GM12878 (cell line): ENCODE measurements at regions not wholly inside any gene's neighbourhood (a gene's known extent, or its start where the extent isn't known, plus 50 kb on each side); places are given as distances from the start of the nearest gene placed in this dataset.

Experiments used
- ATAC-seq: fragments of 200-7000 bp; cut with Tn5 transposase; 3 replicates; pipeline ENCODE4 v1.9.1; 2020; ENCODE audit warnings: mild to moderate bottlenecking, moderate library complexity
- BruUV-seq: library from RNA; stranded (reverse); fragments of 400-500 nt; replicated peaks from 2 replicates; lab custom pipeline; 2021; lab: Mats Ljungman, UMichigan
- CTCF ChIA-PET: fragments of 300-600 bp; sonication (Branson Sonifier 250); formaldehyde crosslinking; extraction: SDS; loops from one replicate; lab custom pipeline; 2021; ENCODE audit warnings: inconsistent platforms; lab: Yijun Ruan, JAX
- POLR2A ChIA-PET: fragments of 350-600 bp; formaldehyde crosslinking; extraction: SDS; loops from one replicate; lab custom pipeline; 2021; ENCODE audit warnings: inconsistent platforms; lab: Charles Lee
- RAD21 ChIA-PET: fragments of 300-600 bp; sonication (Branson Sonifier 250); formaldehyde crosslinking; loops from one replicate; lab custom pipeline; 2023; ENCODE audit warnings: antibody characterized with exemption; ENCODE audit not compliant: unreplicated experiment; lab: Charles Lee
- SMC1A ChIA-PET: fragments of 300-600 bp; sonication (Branson Sonifier 250); formaldehyde crosslinking; loops from one replicate; lab custom pipeline; 2023; ENCODE audit not compliant: unreplicated experiment, uncharacterized antibody; lab: Charles Lee
- DNase-seq: peaks from one replicate; pipeline ENCODE4 v3.0.0-alpha.2; 2011; ENCODE audit warnings: low read depth, low spot score
- FAIRE-seq: peaks from 3 replicates; lab custom pipeline; 2011; peaks lifted over from hg19 to GRCh38; lab: Jason Lieb, UNC
- H2AFZ ChIP-seq: 2 replicates; pipeline ENCODE4 v1.6.0; 2011; ENCODE audit warnings: low read depth, low read length, control low read depth; ENCODE audit not compliant: control insufficient read depth
- H3K27ac ChIP-seq: 2 replicates; pipeline ENCODE4 v1.5.1; 2011; ENCODE audit warnings: control low read depth; ENCODE audit not compliant: control insufficient read depth, insufficient read depth
- H3K27me3 ChIP-seq, 2 experiments: replicated peaks in 1 of 2; 2 replicates each; pipeline versions ENCODE4 v1.6.0 to v1.6.1; 2011; ENCODE audit warnings: low read length in 1 of 2; ENCODE audit not compliant: control insufficient read depth in 2 of 2, insufficient read depth in 2 of 2
- H3K36me3 ChIP-seq, 2 experiments: 2 replicates each; pipeline ENCODE4 v1.5.1; 2011; ENCODE audit warnings: low read length in 1 of 2; ENCODE audit not compliant: control insufficient read depth in 2 of 2, insufficient read depth in 2 of 2
- H3K4me1 ChIP-seq: 2 replicates; pipeline ENCODE4 v1.6.1; 2011; ENCODE audit warnings: mild to moderate bottlenecking, low read length, moderate library complexity, mixed read lengths; ENCODE audit not compliant: control insufficient read depth, insufficient read depth
- H3K4me2 ChIP-seq: 2 replicates; pipeline ENCODE4 v1.6.0; 2011; ENCODE audit warnings: control low read depth; ENCODE audit not compliant: control insufficient read depth, insufficient read depth
- H3K4me3 ChIP-seq: fragments of 200-600 bp; sonication (generic); 2 replicates; pipeline ENCODE4 v1.5.1; 2016
- H3K79me2 ChIP-seq: 2 replicates; pipeline ENCODE4 v1.6.0; 2011; ENCODE audit warnings: low read length; ENCODE audit not compliant: control insufficient read depth, insufficient read depth
- H3K9ac ChIP-seq: 2 replicates; pipeline ENCODE4 v1.8.0; 2011; ENCODE audit warnings: low read length, control low read depth, mixed read lengths; ENCODE audit not compliant: control insufficient read depth, insufficient read depth
- H3K9me3 ChIP-seq: replicated peaks from 3 replicates; pipeline ENCODE4 v1.5.1; 2011; ENCODE audit warnings: mild to moderate bottlenecking, low read length; ENCODE audit not compliant: control insufficient read depth, insufficient read depth
- H4K20me1 ChIP-seq: 2 replicates; pipeline ENCODE4 v1.6.0; 2011; ENCODE audit not compliant: control insufficient read depth, insufficient read depth
- FOXM1 ChIP-seq: IDR thresholded peaks from 2 replicates; pipeline ENCODE4 v1.6.1; 2012; ENCODE audit warnings: low read depth, mild to moderate bottlenecking, inconsistent platforms, low read length, moderate library complexity
- IKZF2 ChIP-seq, 2 experiments: fragments of 450-650 bp; IDR thresholded peaks; 2 replicates each; pipeline ENCODE4 v1.6.1; 2017; ENCODE audit warnings: mild to moderate bottlenecking in 2 of 2, moderate library complexity in 2 of 2
- LARP7 ChIP-seq: fragments of 450-650 bp; IDR thresholded peaks from 2 replicates; pipeline ENCODE4 v1.6.1; 2017; ENCODE audit warnings: mild to moderate bottlenecking
- MYB ChIP-seq: fragments of 150-350 bp; IDR thresholded peaks from 2 replicates; pipeline ENCODE4 v1.6.1; 2014; ENCODE audit warnings: mild to moderate bottlenecking, low read depth, low read length, borderline replicate concordance
- SMAD5 ChIP-seq: IDR thresholded peaks from 2 replicates; pipeline ENCODE4 v1.6.1; 2016; ENCODE audit warnings: antibody characterized with exemption, low read depth
- WGBS: methylation state at CpG from one replicate; pipeline ENCODE4 v1.1.6; 2016; ENCODE audit warnings: low lambda C conversion rate; ENCODE audit not compliant: insufficient replicate concordance, insufficient coverage; ENCODE audit errors: missing lambda C conversion rate; 5-methylcytosine and 5-hydroxymethylcytosine counted together
- in situ Hi-C: fragments of 300-500 bp; cut with MboI; formaldehyde crosslinking; loops from 9 replicates; pipeline ENCODE4 v1.14.3; 2018; ENCODE audit warnings: mixed read lengths
- intact Hi-C: fragments of 100-400 bp; cut with micrococcal nuclease; formaldehyde crosslinking; loops from one replicate; pipeline ENCODE4 v1.14.2; 2022; ENCODE audit not compliant: unreplicated experiment
- TF ChIP-seq, protein P1 (sequence below): fragments of 150-350 bp; IDR thresholded peaks from 2 replicates; pipeline ENCODE4 v1.6.1; 2016; ENCODE audit warnings: low read depth, low read length

DNA sequence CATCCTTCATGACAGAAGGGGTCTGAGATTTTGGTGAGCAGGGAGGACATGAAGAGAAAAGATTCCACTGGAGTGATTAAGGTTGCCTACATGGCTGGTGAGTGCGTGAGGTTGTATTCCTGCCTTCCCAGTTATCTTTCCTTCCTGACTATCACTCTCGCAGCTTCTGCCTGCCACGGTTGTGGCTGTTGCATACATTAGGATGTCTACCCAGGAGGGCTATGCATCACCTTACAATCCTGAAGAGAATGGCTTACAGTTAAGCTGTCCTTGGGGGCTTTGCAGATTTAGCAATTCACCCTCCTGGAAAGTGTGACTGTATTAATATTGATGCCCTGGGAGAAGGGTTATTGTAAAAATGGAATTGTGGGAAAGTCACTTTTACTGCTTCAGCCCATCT, 571.0 kb downstream of the TSN start:
- no peak for ATAC-seq
- Histone ChIP-seq H4K20me1 (no peaks in the 10 kb centered on the region), H3K79me2 (no peaks in the 10 kb centered on the region), H3K27ac (no peak overlapping the region), H3K4me2 (no peak overlapping the region), H2AFZ (no peak overlapping the region), H3K4me3 (no peak overlapping the region)
- POLR2A ChIA-PET = interaction anchor here (1.1 kb wide), 1 partner anchor 16 kb away, joined by 3 read pairs; no protein-coding TSS in a partner anchor
- WGBS = 41% methylated on average over 3 of the region's 3 CpGs
- FAIRE-seq = no peak
- CTCF ChIA-PET = interaction anchor here (2.4 kb wide), 1 partner anchor 14 kb away, joined by 8 read pairs; no protein-coding TSS in a partner anchor
- no peak for TF ChIP-seq SMAD5
- TF ChIP-seq, protein P1, sequence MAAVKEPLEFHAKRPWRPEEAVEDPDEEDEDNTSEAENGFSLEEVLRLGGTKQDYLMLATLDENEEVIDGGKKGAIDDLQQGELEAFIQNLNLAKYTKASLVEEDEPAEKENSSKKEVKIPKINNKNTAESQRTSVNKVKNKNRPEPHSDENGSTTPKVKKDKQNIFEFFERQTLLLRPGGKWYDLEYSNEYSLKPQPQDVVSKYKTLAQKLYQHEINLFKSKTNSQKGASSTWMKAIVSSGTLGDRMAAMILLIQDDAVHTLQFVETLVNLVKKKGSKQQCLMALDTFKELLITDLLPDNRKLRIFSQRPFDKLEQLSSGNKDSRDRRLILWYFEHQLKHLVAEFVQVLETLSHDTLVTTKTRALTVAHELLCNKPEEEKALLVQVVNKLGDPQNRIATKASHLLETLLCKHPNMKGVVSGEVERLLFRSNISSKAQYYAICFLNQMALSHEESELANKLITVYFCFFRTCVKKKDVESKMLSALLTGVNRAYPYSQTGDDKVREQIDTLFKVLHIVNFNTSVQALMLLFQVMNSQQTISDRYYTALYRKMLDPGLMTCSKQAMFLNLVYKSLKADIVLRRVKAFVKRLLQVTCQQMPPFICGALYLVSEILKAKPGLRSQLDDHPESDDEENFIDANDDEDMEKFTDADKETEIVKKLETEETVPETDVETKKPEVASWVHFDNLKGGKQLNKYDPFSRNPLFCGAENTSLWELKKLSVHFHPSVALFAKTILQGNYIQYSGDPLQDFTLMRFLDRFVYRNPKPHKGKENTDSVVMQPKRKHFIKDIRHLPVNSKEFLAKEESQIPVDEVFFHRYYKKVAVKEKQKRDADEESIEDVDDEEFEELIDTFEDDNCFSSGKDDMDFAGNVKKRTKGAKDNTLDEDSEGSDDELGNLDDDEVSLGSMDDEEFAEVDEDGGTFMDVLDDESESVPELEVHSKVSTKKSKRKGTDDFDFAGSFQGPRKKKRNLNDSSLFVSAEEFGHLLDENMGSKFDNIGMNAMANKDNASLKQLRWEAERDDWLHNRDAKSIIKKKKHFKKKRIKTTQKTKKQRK = no peak
- no peak for TF ChIP-seq FOXM1
- TF ChIP-seq LARP7 = no peak
- TF ChIP-seq MYB = no peak
- TF ChIP-seq IKZF2 (IDR thresholded peaks at IDR 0.05) = no peak
- TF ChIP-seq, all 136 proteins: peak for 0
- ChIA-PET RAD21 (no interaction called here), SMC1A (interaction anchor here (0.7 to 1.7 kb wide), 5 partner anchors 14 to 355 kb away, joined by 3 to 6 read pairs (median 3); no protein-coding TSS in a partner anchor)
- no peaks in the 10 kb centered on the region for H3K36me3 ChIP-seq
- H3K9ac ChIP-seq = no peak overlapping the region
- H3K27me3 ChIP-seq = no peaks in the 10 kb centered on the region
- DNase-seq = no peak
- in situ Hi-C loops = no loop called here
- intact Hi-C loops = no loop called here
- no peaks in the 10 kb centered on the region for H3K4me1 ChIP-seq
- no peaks in the 10 kb centered on the region for H3K9me3 ChIP-seq
- BruUV-seq = no TSS peak
